Loucy (cell line): ENCODE measurements at regions not wholly inside any gene's neighbourhood (a gene's known extent, or its start where the extent isn't known, plus 50 kb on each side); places are given as distances from the start of the nearest gene placed in this dataset.

Experiments
- EZH2phosphoT487 ChIP-seq: fragments of 200-600 bp; IDR thresholded peaks from 2 replicates; pipeline ENCODE4 v1.6.1; 2018; ENCODE audit warnings: antibody characterized with exemption, mild to moderate bottlenecking, moderate library complexity, borderline replicate concordance
- TF ChIP-seq, protein P1 (sequence below): fragments of 200-600 bp; sonication (generic); conservative IDR thresholded peaks from 2 replicates; pipeline ENCODE4 v1.5.1; 2014; ENCODE audit warnings: mild to moderate bottlenecking, antibody characterized with exemption, low read length

DNA sequence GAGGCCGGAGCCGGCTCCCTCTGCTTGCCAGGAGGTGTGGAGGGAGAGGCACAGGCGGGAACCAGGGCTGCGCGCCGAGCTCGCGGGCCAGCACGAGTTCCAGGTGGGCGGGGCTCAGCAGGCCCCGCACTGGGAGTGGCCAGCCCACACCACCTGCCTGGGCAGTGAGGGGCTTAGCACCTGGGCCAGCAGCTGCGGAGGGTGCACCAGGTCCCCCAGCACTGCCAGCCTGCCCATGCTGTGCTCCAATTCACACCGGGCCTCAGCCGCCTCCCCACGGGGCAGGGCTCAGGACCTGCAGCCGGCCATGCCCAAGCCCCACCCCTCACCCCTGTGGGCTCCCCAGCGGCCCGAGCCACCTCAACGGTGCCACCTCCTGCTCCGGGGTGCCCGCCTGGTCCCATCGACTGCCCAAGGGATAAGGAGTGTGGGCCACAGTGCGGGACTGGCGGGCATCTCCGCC is 72.4 kb upstream of the PPP2R5C start:
- TF ChIP-seq, protein P1, sequence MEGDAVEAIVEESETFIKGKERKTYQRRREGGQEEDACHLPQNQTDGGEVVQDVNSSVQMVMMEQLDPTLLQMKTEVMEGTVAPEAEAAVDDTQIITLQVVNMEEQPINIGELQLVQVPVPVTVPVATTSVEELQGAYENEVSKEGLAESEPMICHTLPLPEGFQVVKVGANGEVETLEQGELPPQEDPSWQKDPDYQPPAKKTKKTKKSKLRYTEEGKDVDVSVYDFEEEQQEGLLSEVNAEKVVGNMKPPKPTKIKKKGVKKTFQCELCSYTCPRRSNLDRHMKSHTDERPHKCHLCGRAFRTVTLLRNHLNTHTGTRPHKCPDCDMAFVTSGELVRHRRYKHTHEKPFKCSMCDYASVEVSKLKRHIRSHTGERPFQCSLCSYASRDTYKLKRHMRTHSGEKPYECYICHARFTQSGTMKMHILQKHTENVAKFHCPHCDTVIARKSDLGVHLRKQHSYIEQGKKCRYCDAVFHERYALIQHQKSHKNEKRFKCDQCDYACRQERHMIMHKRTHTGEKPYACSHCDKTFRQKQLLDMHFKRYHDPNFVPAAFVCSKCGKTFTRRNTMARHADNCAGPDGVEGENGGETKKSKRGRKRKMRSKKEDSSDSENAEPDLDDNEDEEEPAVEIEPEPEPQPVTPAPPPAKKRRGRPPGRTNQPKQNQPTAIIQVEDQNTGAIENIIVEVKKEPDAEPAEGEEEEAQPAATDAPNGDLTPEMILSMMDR = no peak
- no peak for TF ChIP-seq EZH2phosphoT487
